ENCODE measurements at regions not wholly inside any gene's neighbourhood (a gene's known extent, or its start where the extent isn't known, plus 50 kb on each side); places are given as distances from the start of the nearest gene placed in this dataset.

- DNase-seq (ENCODE audit: insufficient read length, low spot score) (no peak), FAIRE-seq (no peak)
- TF ChIP-seq, protein P1, sequence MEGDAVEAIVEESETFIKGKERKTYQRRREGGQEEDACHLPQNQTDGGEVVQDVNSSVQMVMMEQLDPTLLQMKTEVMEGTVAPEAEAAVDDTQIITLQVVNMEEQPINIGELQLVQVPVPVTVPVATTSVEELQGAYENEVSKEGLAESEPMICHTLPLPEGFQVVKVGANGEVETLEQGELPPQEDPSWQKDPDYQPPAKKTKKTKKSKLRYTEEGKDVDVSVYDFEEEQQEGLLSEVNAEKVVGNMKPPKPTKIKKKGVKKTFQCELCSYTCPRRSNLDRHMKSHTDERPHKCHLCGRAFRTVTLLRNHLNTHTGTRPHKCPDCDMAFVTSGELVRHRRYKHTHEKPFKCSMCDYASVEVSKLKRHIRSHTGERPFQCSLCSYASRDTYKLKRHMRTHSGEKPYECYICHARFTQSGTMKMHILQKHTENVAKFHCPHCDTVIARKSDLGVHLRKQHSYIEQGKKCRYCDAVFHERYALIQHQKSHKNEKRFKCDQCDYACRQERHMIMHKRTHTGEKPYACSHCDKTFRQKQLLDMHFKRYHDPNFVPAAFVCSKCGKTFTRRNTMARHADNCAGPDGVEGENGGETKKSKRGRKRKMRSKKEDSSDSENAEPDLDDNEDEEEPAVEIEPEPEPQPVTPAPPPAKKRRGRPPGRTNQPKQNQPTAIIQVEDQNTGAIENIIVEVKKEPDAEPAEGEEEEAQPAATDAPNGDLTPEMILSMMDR (IDR thresholded peaks at IDR 0.05; ENCODE audit: insufficient read depth, missing control alignments): no peak
Measured at GRCh38 chr4:187613089-187613839, 382.3 kb upstream of the ZFP42 start.

- DNase-seq (ENCODE audit: insufficient read length, low spot score) (no peak), FAIRE-seq (no peak)
- TF ChIP-seq, protein P1 (IDR thresholded peaks at IDR 0.05; ENCODE audit: insufficient read depth, missing control alignments): no peak
Measured at GRCh38 chr4:187615972-187616371, 379.6 kb upstream of the ZFP42 start.

- DNase-seq (ENCODE audit: insufficient read length, low spot score) (no peak), FAIRE-seq (no peak)
- TF ChIP-seq, protein P1 (IDR thresholded peaks at IDR 0.05; ENCODE audit: insufficient read depth, missing control alignments): no peak
Measured at GRCh38 chr4:187617113-187617512, 378.5 kb upstream of the ZFP42 start.

- DNase-seq (ENCODE audit: insufficient read length, low spot score): no peak
- no peak for FAIRE-seq
- TF ChIP-seq, protein P1 (IDR thresholded peaks at IDR 0.05; ENCODE audit: insufficient read depth, missing control alignments): no peak
Measured at GRCh38 chr4:187618701-187619281, 376.8 kb upstream of the ZFP42 start.

GRCh38 chr4:187619319-187619718 is 376.3 kb upstream of the ZFP42 start:
- TF ChIP-seq, protein P1 (IDR thresholded peaks at IDR 0.05; ENCODE audit: insufficient read depth, missing control alignments): no peak
- DNase-seq (ENCODE audit: insufficient read length, low spot score) (no peak), FAIRE-seq (no peak)

- no peak for FAIRE-seq
- no peak for DNase-seq (ENCODE audit: insufficient read length, low spot score)
- TF ChIP-seq, protein P1 (IDR thresholded peaks at IDR 0.05; ENCODE audit: insufficient read depth, missing control alignments): no peak
Measured at GRCh38 chr4:187632260-187632995, 363.1 kb upstream of the ZFP42 start.
